ENCODE measurements at regions not wholly inside any gene's neighbourhood (a gene's known extent, or its start where the extent isn't known, plus 50 kb on each side); places are given as distances from the start of the nearest gene placed in this dataset.
"Not testable (repeated sequence)": the region's sequence is repeated elsewhere in the genome, so short reads cannot be mapped to it uniquely, and the experiment has no call there.

GRCh38 chr4:154032914-154033313 lies 244.0 kb upstream of the SFRP2 start:
- DNase-seq: no peak

- no peak for DNase-seq
Measured at GRCh38 chr4:154030746-154031145, 241.9 kb upstream of the SFRP2 start.

- DNase-seq: no peak
Measured at GRCh38 chr4:154030152-154030551, 241.3 kb upstream of the SFRP2 start.

- no peak for DNase-seq
Measured at GRCh38 chr4:154029171-154029570, 240.3 kb upstream of the SFRP2 start.

GRCh38 chr4:154025110-154025509 lies 236.2 kb upstream of the SFRP2 start:
- peak; percentile 29 for DNase-seq

- no peak for DNase-seq
Measured at GRCh38 chr4:154024097-154024694, 235.3 kb upstream of the SFRP2 start.

GRCh38 chr4:154023671-154024070 lies 234.8 kb upstream of the SFRP2 start:
- DNase-seq: not testable (repeated sequence)

- DNase-seq: peak; percentile 29
Measured at GRCh38 chr4:154019811-154020210, 230.9 kb upstream of the SFRP2 start.

GRCh38 chr4:154018659-154019058 lies 229.8 kb upstream of the SFRP2 start:
- no peak for DNase-seq

GRCh38 chr4:154015578-154015977 lies 226.7 kb upstream of the SFRP2 start:
- DNase-seq: peak; percentile 24

GRCh38 chr4:154014407-154015321 lies 225.8 kb upstream of the SFRP2 start:
- DNase-seq: peak; percentile 77

- DNase-seq: no peak
Measured at GRCh38 chr4:154013576-154013975, 224.7 kb upstream of the SFRP2 start.

- DNase-seq: peak; percentile 92
Measured at GRCh38 chr4:154010371-154010770, 221.5 kb upstream of the SFRP2 start.

GRCh38 chr4:154009788-154010187 lies 220.9 kb upstream of the SFRP2 start:
- DNase-seq: peak; percentile 50

GRCh38 chr4:154009191-154009590 lies 220.3 kb upstream of the SFRP2 start:
- no peak for DNase-seq

- DNase-seq: peak; percentile 38
Measured at GRCh38 chr4:154005171-154005520, 216.3 kb upstream of the SFRP2 start.

- peak; percentile 84 for DNase-seq
Measured at GRCh38 chr4:154004507-154005170, 215.8 kb upstream of the SFRP2 start.

GRCh38 chr4:154004016-154004415 lies 215.1 kb upstream of the SFRP2 start:
- no peak for DNase-seq

GRCh38 chr4:154003378-154003777 lies 214.5 kb upstream of the SFRP2 start:
- DNase-seq: no peak

- no peak for DNase-seq
Measured at GRCh38 chr4:154001193-154001592, 212.3 kb upstream of the SFRP2 start.

GRCh38 chr4:153997516-153997915 lies 208.6 kb upstream of the SFRP2 start:
- peak; percentile 38 for DNase-seq

GRCh38 chr4:153989505-153989904 lies 200.6 kb upstream of the SFRP2 start:
- peak; percentile 8 for DNase-seq
